ENCODE measurements at regions not wholly inside any gene's neighbourhood (a gene's known extent, or its start where the extent isn't known, plus 50 kb on each side); places are given as distances from the start of the nearest gene placed in this dataset.

DNA sequence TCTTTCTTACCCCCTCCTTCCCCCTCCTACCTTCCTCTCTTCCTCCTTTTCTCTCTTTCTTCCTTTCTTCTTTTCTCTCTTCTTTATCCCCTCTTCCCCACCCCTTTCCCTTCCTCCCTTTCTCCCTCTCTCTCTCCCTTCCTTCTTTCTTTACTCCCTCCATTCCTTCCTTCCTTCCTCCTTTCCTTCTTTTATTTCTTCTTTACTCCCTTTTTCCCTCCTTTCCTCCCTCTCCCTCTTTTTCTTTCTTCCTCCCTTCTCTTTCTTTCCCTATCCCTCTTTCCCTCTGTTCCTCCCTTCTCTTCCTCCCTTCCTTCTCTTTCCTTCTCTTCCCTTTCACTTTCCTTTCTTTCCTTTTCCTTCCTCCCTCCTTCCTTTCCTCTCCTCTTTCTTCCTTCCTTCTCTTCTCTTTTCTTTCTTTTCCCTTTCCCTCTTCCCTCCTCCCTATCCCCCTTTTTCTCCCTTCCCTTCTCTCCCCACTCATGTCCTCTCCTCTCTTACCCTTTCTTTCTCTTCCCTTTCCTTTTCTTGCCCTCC, 302.3 kb upstream of the TBX3 start:
- DNase-seq (ENCODE audit: low spot score): no peak
- TF ChIP-seq, protein P1, sequence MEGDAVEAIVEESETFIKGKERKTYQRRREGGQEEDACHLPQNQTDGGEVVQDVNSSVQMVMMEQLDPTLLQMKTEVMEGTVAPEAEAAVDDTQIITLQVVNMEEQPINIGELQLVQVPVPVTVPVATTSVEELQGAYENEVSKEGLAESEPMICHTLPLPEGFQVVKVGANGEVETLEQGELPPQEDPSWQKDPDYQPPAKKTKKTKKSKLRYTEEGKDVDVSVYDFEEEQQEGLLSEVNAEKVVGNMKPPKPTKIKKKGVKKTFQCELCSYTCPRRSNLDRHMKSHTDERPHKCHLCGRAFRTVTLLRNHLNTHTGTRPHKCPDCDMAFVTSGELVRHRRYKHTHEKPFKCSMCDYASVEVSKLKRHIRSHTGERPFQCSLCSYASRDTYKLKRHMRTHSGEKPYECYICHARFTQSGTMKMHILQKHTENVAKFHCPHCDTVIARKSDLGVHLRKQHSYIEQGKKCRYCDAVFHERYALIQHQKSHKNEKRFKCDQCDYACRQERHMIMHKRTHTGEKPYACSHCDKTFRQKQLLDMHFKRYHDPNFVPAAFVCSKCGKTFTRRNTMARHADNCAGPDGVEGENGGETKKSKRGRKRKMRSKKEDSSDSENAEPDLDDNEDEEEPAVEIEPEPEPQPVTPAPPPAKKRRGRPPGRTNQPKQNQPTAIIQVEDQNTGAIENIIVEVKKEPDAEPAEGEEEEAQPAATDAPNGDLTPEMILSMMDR (IDR thresholded peaks at IDR 0.05): no peak
- no peak overlapping the region for H3K27ac ChIP-seq
- no peak overlapping the region for H3K4me3 ChIP-seq

DNA sequence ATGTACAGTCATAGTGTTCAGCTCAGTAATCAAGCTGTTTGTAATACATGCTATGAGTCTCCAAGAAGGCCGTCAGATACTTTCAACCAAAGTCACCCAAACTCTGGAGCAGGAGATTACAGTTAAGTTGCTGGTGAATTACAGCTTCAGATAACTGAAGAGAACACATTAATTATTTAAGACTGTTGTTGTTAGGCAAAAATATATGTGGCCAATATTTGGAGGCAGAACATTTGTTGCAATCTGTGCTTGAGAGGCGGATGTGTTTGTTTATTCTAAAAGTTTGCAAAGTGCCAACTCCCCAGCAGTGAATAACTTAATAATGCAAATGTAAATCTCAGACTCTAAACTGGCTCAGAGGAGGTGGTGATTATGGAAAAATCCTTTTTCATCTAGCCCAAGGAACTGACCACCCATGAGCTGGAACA, 300.7 kb upstream of the TBX3 start:
- DNase-seq (ENCODE audit: low spot score): no peak
- TF ChIP-seq, protein P1 (IDR thresholded peaks at IDR 0.05): no peak
- Histone ChIP-seq H3K27ac (no peak overlapping the region), H3K4me3 (no peak overlapping the region)

DNA sequence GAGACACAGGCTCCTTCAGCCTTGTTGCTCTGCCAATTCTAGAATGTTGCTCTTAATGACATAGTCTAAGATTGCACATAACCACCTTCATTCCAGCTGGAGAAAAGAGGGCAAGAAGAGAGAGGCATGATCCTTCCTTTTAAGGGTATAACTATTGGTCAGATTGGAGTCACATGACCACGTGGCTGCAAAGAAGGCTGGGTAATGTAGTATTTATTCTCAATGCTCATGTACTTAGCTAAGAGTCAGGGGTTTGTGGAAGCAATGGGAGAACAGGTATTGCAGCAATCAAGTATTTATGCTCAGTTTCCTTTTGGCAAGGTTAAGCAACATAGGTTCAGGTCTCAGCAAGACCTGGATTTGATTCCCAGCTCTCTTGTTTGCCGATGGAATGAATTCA, 298.8 kb upstream of the TBX3 start:
- TF ChIP-seq, protein P1 (IDR thresholded peaks at IDR 0.05): no peak
- H3K4me3 ChIP-seq: no peak overlapping the region
- H3K27ac ChIP-seq: no peak overlapping the region
- no peak for DNase-seq (ENCODE audit: low spot score)

DNA sequence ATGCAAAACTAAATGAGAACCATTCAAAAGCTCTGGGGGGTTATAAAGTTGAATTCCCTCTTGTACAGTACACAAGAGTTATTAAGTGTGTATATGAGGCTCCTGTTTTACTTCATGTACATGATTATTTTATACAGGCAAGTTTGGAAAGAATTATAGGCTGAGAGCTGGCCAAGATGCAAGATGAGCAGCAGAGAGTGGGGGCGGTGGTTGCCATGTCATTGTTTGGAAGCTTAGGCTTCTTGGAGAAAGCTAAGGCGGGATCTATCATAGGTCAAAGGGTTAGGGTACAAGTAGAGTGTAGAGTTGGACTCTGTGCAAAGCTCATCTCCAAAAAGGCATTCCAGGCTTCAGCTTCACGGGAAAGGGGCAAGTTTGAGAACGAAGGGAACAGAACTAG, 297.1 kb upstream of the TBX3 start:
- TF ChIP-seq, protein P1 (IDR thresholded peaks at IDR 0.05): no peak
- Histone ChIP-seq H3K4me3 (no peak overlapping the region), H3K27ac (no peak overlapping the region)
- DNase-seq (ENCODE audit: low spot score): no peak

DNA sequence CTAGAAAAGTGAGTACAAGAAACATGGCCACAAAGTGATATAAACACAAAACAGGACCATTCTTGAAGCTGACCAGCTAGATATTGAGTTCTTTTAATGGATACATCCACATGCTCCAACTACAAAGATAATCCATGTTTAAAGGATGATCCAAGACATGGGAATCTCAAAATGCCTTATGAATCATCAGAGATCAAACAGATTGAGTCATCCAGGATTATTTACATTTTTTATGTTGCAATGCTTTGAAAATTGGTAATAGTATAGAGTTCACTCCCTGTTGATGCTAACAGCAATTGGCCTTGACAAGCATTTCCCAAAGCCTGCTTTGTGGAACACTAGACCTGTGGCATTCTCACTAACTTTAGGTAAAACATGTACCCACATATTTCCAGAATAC, 293.0 kb upstream of the TBX3 start:
- no peak for DNase-seq (ENCODE audit: low spot score)
- H3K4me3 ChIP-seq: no peak overlapping the region
- TF ChIP-seq, protein P1 (IDR thresholded peaks at IDR 0.05): no peak
- H3K27ac ChIP-seq: no peak overlapping the region

DNA sequence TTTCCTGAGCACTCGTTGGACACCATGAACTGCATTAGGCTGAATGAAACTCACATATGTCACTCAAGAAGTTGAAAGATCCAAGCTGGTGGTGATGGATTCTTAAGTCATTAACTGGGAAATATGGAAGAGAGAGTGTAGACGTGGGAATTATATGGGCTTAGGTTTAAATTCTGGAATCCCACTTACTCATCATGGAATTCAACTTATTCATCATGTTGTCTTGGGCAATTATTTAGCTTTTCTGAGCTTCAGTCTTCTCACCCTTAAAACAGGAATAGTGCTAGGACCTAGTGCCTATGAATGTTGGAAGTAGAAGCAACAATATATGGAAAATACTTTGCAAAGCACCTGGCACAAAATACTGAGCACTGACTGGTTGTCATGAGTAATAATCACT, 292.4 kb upstream of the TBX3 start:
- no peak overlapping the region for H3K27ac ChIP-seq
- H3K4me3 ChIP-seq: no peak overlapping the region
- no peak for DNase-seq (ENCODE audit: low spot score)
- TF ChIP-seq, protein P1 (IDR thresholded peaks at IDR 0.05): no peak

DNA sequence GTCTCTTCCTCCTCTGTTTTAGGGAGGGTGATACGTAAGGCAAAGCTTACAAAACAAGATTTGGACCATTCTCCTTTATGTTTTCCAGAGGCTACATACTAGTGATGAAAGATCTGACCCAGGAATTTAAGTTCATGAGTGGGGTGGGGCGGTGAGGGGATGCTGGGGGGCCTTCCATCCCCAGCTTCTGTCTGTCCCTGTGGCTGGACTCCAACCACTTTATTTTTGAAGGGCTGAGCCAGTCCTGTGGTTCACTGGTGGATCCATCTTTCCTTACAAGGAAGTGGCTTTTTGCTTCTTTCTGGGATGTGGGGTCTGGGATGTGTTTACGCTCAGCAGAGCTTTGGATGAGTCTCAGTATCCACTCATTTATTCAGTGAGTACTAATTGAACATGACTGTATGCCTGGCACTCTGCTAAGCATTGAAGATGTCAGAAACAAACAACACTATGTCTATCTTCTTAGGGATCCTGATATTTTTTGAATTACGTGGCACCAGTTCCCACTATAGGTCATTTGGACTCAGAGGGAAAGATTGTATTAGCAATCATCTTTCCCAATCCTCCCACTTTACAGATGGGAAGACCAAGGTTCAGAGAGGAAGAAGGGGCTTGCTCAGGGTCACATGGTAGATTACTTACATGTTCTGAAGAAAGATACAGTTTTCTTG, 291.8 kb upstream of the TBX3 start:
- H3K4me3 ChIP-seq: no peak overlapping the region
- TF ChIP-seq, protein P1 (IDR thresholded peaks at IDR 0.05): no peak
- H3K27ac ChIP-seq: no peak overlapping the region
- no peak for DNase-seq (ENCODE audit: low spot score)

All from coronary artery (tissue), 2 donors.